HepG2 (cell line): ENCODE measurements at regions not wholly inside any gene's neighbourhood (a gene's known extent, or its start where the extent isn't known, plus 50 kb on each side); places are given as distances from the start of the nearest gene placed in this dataset.
A peak's percentile ranks its signal among the peaks of the same experiment; 100 is the strongest.

Source experiments
- ATAC-seq: fragments of 200-7000 bp; cut with Tn5 transposase; 3 replicates; pipeline ENCODE4 v1.9.1; 2020; ENCODE audit warnings: mild to moderate bottlenecking, moderate library complexity
- BruUV-seq: library from RNA; stranded (reverse); fragments of 400-500 nt; replicated peaks from 2 replicates; lab custom pipeline; 2021; lab: Mats Ljungman, UMichigan
- CTCF ChIA-PET: fragments of 300-600 bp; formaldehyde crosslinking; extraction: SDS; loops from one replicate; lab custom pipeline; 2021; ENCODE audit warnings: low total read pairs, inconsistent platforms, low intra/inter-chr PET ratio; lab: Yijun Ruan, JAX
- POLR2A ChIA-PET: fragments of 350-600 bp; sonication (Branson Sonifier 250); formaldehyde crosslinking; loops from one replicate; lab custom pipeline; 2020; ENCODE audit warnings: antibody characterized with exemption, inconsistent platforms; lab: Yijun Ruan, JAX
- DNase-seq: peaks from one replicate; pipeline ENCODE4 v3.0.0-alpha.2; 2015; ENCODE audit warnings: low spot score
- FAIRE-seq: peaks from 3 replicates; lab custom pipeline; 2011; peaks lifted over from hg19 to GRCh38; lab: Jason Lieb, UNC
- H2AFZ ChIP-seq: one replicate; pipeline ENCODE4 v1.6.1; 2011; ENCODE audit warnings: low read length, inconsistent platforms
- H3K27ac ChIP-seq: fragments of 300-600 bp; 3 replicates; pipeline ENCODE4 v1.8.0; 2011; ENCODE audit warnings: mixed run types, mild to moderate bottlenecking, mixed read lengths, low read length, inconsistent platforms; ENCODE audit not compliant: insufficient read depth; ENCODE audit errors: extremely low read length
- H3K27me3 ChIP-seq, 2 experiments: fragments of 200-600 bp in 1 of 2; 2 replicates in 1 of 2; 3 replicates in 1 of 2; pipeline versions ENCODE4 v1.6.0 to v1.8.0; 2011; ENCODE audit warnings: low read length in 2 of 2, mild to moderate bottlenecking in 2 of 2, moderate library complexity in 2 of 2, inconsistent platforms in 1 of 2; ENCODE audit not compliant: insufficient read depth in 2 of 2, control insufficient read depth in 1 of 2
- H3K36me3 ChIP-seq, 2 experiments: fragments of 200-600 bp in 1 of 2; replicated peaks in 1 of 2; 2 replicates in 1 of 2; 3 replicates in 1 of 2; pipeline versions ENCODE4 v1.5.1 to v1.8.0; 2011; ENCODE audit warnings: low read length in 2 of 2, inconsistent platforms in 1 of 2; ENCODE audit not compliant: insufficient read depth in 2 of 2, control insufficient read depth in 1 of 2
- H3K4me1 ChIP-seq: 2 replicates; pipeline ENCODE4 v1.5.1; 2012; ENCODE audit warnings: low read length, inconsistent platforms; ENCODE audit not compliant: insufficient read depth
- H3K4me2 ChIP-seq: 2 replicates; pipeline ENCODE4 v1.6.0; 2011; ENCODE audit warnings: low read depth, low read length, inconsistent platforms
- H3K4me3 ChIP-seq, 3 experiments: fragments of 200-600 bp in 1 of 3; sonication (generic), shearing (Covaris generic) in 1 of 3; replicated peaks in 1 of 3; 2 replicates each; pipeline ENCODE4 v1.5.1; 2011 to 2016; ENCODE audit warnings: low read length in 3 of 3, inconsistent platforms in 2 of 3, low read depth in 2 of 3, mild to moderate bottlenecking in 2 of 3, control low read depth in 1 of 3, mixed read lengths in 1 of 3; ENCODE audit not compliant: insufficient read depth in 1 of 3
- H3K79me2 ChIP-seq: one replicate; pipeline ENCODE4 v1.6.1; 2011; ENCODE audit warnings: low read length, inconsistent platforms; ENCODE audit not compliant: insufficient read depth
- H3K9ac ChIP-seq: 2 replicates; pipeline ENCODE4 v1.6.0; 2011; ENCODE audit warnings: mild to moderate bottlenecking, low read depth, low read length, inconsistent platforms; ENCODE audit not compliant: insufficient read depth
- H3K9me3 ChIP-seq: 2 replicates; pipeline ENCODE4 v1.5.1; 2012; ENCODE audit warnings: mild to moderate bottlenecking, low read length
- H4K20me1 ChIP-seq: 2 replicates; pipeline ENCODE4 v1.6.0; 2011; ENCODE audit warnings: inconsistent platforms, mild to moderate bottlenecking, low read length, moderate library complexity; ENCODE audit not compliant: insufficient read depth
- CEBPB ChIP-seq: IDR thresholded peaks from 2 replicates; pipeline ENCODE4 v1.6.1; 2011; ENCODE audit warnings: low read depth, low read length, improper control_type of control experiment, borderline replicate concordance
- NKX3-1 ChIP-seq: sonication (generic); formaldehyde crosslinking; IDR thresholded peaks from 2 replicates; pipeline ENCODE4 v1.5.0; 2020; ENCODE audit warnings: missing genetic modification reagents
- PRMT3 ChIP-seq: sonication (generic); formaldehyde crosslinking; IDR thresholded peaks from 2 replicates; pipeline ENCODE4 v1.8.1; 2022; ENCODE audit warnings: low read depth, mild to moderate bottlenecking, moderate library complexity, missing genetic modification reagents, borderline replicate concordance
- PTBP1 ChIP-seq: fragments of 200-400 bp; formaldehyde crosslinking; IDR thresholded peaks from 2 replicates; pipeline ENCODE4 v1.6.1; 2018; ENCODE audit warnings: low read length, low read depth; ENCODE audit not compliant: poor library complexity, severe bottlenecking
- SPEN ChIP-seq: sonication (generic); formaldehyde crosslinking; IDR thresholded peaks from 2 replicates; pipeline ENCODE4 v1.5.1; 2020; ENCODE audit warnings: low read depth, mild to moderate bottlenecking, missing genetic modification reagents
- ZFP36L2 ChIP-seq: sonication (generic); formaldehyde crosslinking; IDR thresholded peaks from 2 replicates; pipeline ENCODE4 v1.4.0; 2020; ENCODE audit warnings: missing genetic modification reagents
- ZMYM2 ChIP-seq: sonication (generic); formaldehyde crosslinking; IDR thresholded peaks from 2 replicates; pipeline ENCODE4 v1.8.0; 2022; ENCODE audit warnings: mild to moderate bottlenecking, missing genetic modification reagents
- ZNF24 ChIP-seq: fragments of 450-650 bp; IDR thresholded peaks from 2 replicates; pipeline ENCODE4 v1.6.1; 2017; ENCODE audit warnings: antibody characterized with exemption, mild to moderate bottlenecking
- ZNF577 ChIP-seq: sonication (generic); formaldehyde crosslinking; IDR thresholded peaks from 2 replicates; pipeline ENCODE4 v1.4.0; 2020; ENCODE audit warnings: mild to moderate bottlenecking, low read depth, missing genetic modification reagents, borderline replicate concordance
- ZNF615 ChIP-seq: sonication (generic); formaldehyde crosslinking; IDR thresholded peaks from 2 replicates; pipeline ENCODE4 v1.5.0; 2020; ENCODE audit warnings: mild to moderate bottlenecking, missing genetic modification reagents, borderline replicate concordance
- ZNF616 ChIP-seq: sonication (generic); formaldehyde crosslinking; IDR thresholded peaks from 2 replicates; pipeline ENCODE4 v1.5.0; 2020; ENCODE audit warnings: low read depth, mild to moderate bottlenecking, missing genetic modification reagents
- ZNF83 ChIP-seq: sonication (generic); formaldehyde crosslinking; IDR thresholded peaks from 2 replicates; pipeline ENCODE4 v1.4.0; 2020; ENCODE audit warnings: missing genetic modification reagents, mild to moderate bottlenecking, borderline replicate concordance
- WGBS: methylation state at CpG from one replicate; pipeline ENCODE4 v1.1.6; 2017; ENCODE audit warnings: low lambda C conversion rate; 5-methylcytosine and 5-hydroxymethylcytosine counted together
- in situ Hi-C: cut with HindIII; loops from 2 replicates; pipeline ENCODE4 v1.10.0; 2017; ENCODE audit warnings: low pct_unique_long_range_greater_than_20kb; ENCODE audit not compliant: extremely low pct_ligation_motif_present
- intact Hi-C: fragments of 100-400 bp; cut with micrococcal nuclease; formaldehyde crosslinking; loops from one replicate; pipeline ENCODE4 v1.10.0; 2022; ENCODE audit not compliant: unreplicated experiment
- TF ChIP-seq, protein P1 (sequence below): sonication (generic); formaldehyde crosslinking; IDR thresholded peaks from 2 replicates; pipeline ENCODE4 v1.5.1; 2020; ENCODE audit warnings: missing genetic modification reagents, mild to moderate bottlenecking, borderline replicate concordance

- TF ChIP-seq ZNF577 (CRISPR knock-in tag) = no peak
- TF ChIP-seq ZNF83 (CRISPR knock-in tag) = no peak
- TF ChIP-seq ZNF615 (CRISPR knock-in tag) = no peak
- TF ChIP-seq CEBPB = peak; percentile 67
- no peaks in the 10 kb centered on the region for H4K20me1 ChIP-seq
- no peak for DNase-seq
- no peaks in the 10 kb centered on the region; a peak in 1 of 5 replicates for H3K27me3 ChIP-seq
- H3K27ac ChIP-seq = no peak overlapping the region
- H3K79me2 ChIP-seq = no peaks in the 10 kb centered on the region
- H3K9ac ChIP-seq = no peak overlapping the region
- H3K4me1 ChIP-seq = no peaks in the 10 kb centered on the region
- BruUV-seq = no TSS peak
- H3K4me2 ChIP-seq = no peak overlapping the region
- intact Hi-C loops = no loop called here
- WGBS = 49% methylated on average over 1 of the region's 1 CpG
- no peak overlapping the region for H3K4me3 ChIP-seq
- H2AFZ ChIP-seq = no peak overlapping the region
- H3K36me3 ChIP-seq = no peaks in the 10 kb centered on the region
- in situ Hi-C loops = no loop called here
- no peaks in the 10 kb centered on the region for H3K9me3 ChIP-seq
- ChIA-PET CTCF (no interaction called here), POLR2A (no interaction called here)
- no peak for ATAC-seq
- no peak for FAIRE-seq
Observed at GRCh38 chr1:162996261-162996660, 72.9 kb upstream of the RGS4 start.

GRCh38 chr1:162994921-162995320, 74.2 kb upstream of the RGS4 start:
- H3K4me2 ChIP-seq = no peak overlapping the region
- TF ChIP-seq ZNF24 = no peak
- TF ChIP-seq ZNF616 (CRISPR knock-in tag) = no peak
- no peak for TF ChIP-seq PRMT3 (CRISPR knock-in tag)
- no peak for TF ChIP-seq ZMYM2 (CRISPR knock-in tag)
- TF ChIP-seq, protein P1, sequence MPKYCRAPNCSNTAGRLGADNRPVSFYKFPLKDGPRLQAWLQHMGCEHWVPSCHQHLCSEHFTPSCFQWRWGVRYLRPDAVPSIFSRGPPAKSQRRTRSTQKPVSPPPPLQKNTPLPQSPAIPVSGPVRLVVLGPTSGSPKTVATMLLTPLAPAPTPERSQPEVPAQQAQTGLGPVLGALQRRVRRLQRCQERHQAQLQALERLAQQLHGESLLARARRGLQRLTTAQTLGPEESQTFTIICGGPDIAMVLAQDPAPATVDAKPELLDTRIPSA (CRISPR knock-in tag) = no peak
- no peak for TF ChIP-seq SPEN
- no peak for TF ChIP-seq ZFP36L2 (CRISPR knock-in tag)
- no peak for TF ChIP-seq NKX3-1
- no peak for TF ChIP-seq PTBP1
- TF ChIP-seq, all 625 proteins: peak for 0
- POLR2A ChIA-PET = no interaction called here
- intact Hi-C loops = no loop called here
- Histone ChIP-seq H3K27me3 (no peaks in the 10 kb centered on the region; a peak in 1 of 5 replicates), H3K9ac (no peak overlapping the region), H4K20me1 (no peaks in the 10 kb centered on the region), H3K79me2 (no peaks in the 10 kb centered on the region), H2AFZ (no peak overlapping the region), H3K36me3 (no peaks in the 10 kb centered on the region), H3K4me3 (no peak overlapping the region), H3K9me3 (no peaks in the 10 kb centered on the region), H3K27ac (no peak overlapping the region), H3K4me1 (no peaks in the 10 kb centered on the region)
- CTCF ChIA-PET = no interaction called here
- DNase-seq = no peak
- no TSS peak for BruUV-seq
- ATAC-seq = no peak
- in situ Hi-C loops = no loop called here
- no peak for FAIRE-seq
